Breast epithelium (tissue), 4 donors: ENCODE measurements at regions not wholly inside any gene's neighbourhood (a gene's known extent, or its start where the extent isn't known, plus 50 kb on each side); places are given as distances from the start of the nearest gene placed in this dataset.

Experiments
- DNase-seq, 2 donors: peaks; one replicate each; pipeline ENCODE4 v3.0.0-alpha.2; 2019; ENCODE audit warnings: low spot score in 2 of 2
- H3K27ac ChIP-seq, 2 donors: fragments of 200-600 bp; sonication (generic) in 1 of 2; one replicate each; pipeline ENCODE4 v1.5.1; 2016 to 2019; ENCODE audit warnings: mild to moderate bottlenecking in 1 of 2
- H3K27me3 ChIP-seq, 2 donors: fragments of 200-600 bp; sonication (generic) in 1 of 2; one replicate each; pipeline versions ENCODE4 v1.5.1 to v1.6.0; 2017 to 2019; ENCODE audit warnings: control low read depth in 1 of 2, mild to moderate bottlenecking in 1 of 2
- H3K36me3 ChIP-seq: fragments of 200-600 bp; one replicate; pipeline ENCODE4 v1.5.1; 2019
- H3K4me1 ChIP-seq, 2 donors: fragments of 200-600 bp; sonication (generic); one replicate each; pipeline ENCODE4 v1.5.1; 2016 to 2019; ENCODE audit warnings: control low read depth in 1 of 2
- H3K4me3 ChIP-seq, 3 donors: fragments of 200-600 bp; sonication (generic); 1 replicate in 2 of 3; 2 replicates in 1 of 3; pipeline ENCODE4 v1.5.1; 2016 to 2019; ENCODE audit warnings: mild to moderate bottlenecking in 3 of 3, moderate library complexity in 2 of 3
- H3K9me3 ChIP-seq, 2 donors: fragments of 200-600 bp; sonication (generic) in 1 of 2; one replicate each; pipeline ENCODE4 v1.5.1; 2016 to 2019; ENCODE audit warnings: control low read depth in 1 of 2
- POLR2A ChIP-seq: fragments of 450-650 bp; IDR thresholded peaks from one replicate; pipeline ENCODE4 v1.6.1; 2016; ENCODE audit warnings: antibody characterized with exemption, mild to moderate bottlenecking, moderate library complexity
- POLR2AphosphoS5 ChIP-seq, 3 donors: sonication (generic); formaldehyde crosslinking; IDR thresholded peaks; one replicate each; pipeline ENCODE4 v1.6.1; 2017; ENCODE audit warnings: antibody characterized with exemption in 3 of 3
- intact Hi-C: fragments of 100-400 bp; cut with DNase I; formaldehyde crosslinking; loops from one replicate; pipeline ENCODE4 v1.15.1; 2023; ENCODE audit warnings: low total_unique reads
- TF ChIP-seq, protein P1 (sequence below), 3 donors: fragments of 450-650 bp; IDR thresholded peaks; one replicate each; pipeline ENCODE4 v1.5.1; 2016 to 2017; ENCODE audit warnings: antibody characterized with exemption in 3 of 3, mild to moderate bottlenecking in 3 of 3, moderate library complexity in 3 of 3

DNA sequence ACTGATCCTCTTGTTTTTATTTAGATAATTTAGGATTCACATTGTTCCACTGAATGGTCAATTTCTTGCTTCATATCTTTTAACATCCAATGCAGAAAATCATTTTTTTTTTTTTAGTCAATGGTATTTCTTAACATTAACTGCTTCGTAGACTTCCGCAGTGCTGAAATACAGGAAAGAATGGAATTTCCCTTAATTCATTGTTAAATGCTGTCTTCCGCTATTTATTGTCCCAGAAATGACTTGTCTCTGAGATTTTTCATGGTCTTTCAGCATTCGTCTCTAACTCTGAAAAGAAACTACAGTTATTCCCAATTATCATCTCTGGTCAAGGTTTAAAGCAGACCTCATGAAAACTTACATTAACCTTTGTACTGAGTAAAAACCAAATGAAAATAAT is 1029.1 kb upstream of the MANEA start:
- intact Hi-C loops, result no loop called here

DNA sequence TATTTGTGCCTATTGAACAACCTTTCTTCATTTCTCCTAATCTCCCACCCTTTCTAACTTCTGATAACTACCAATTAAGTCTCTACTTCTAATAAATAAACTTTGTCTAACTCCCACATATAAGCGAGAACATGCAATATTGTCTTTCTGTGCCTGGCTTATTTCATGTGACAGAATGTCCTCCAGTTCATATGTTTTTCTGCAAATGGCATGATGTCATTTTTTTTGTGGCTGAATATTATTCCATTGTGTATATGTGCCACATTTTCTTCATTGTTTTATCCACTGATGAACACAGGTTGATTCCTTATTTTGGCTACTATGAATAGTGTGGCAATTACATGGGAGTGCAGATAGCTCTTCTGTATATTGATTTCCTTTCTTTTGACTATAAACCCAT is 1041.5 kb upstream of the MANEA start:
- no peak overlapping the region for H3K4me3 ChIP-seq
- no peaks in the 10 kb centered on the region for H3K27me3 ChIP-seq
- no peak overlapping the region for H3K27ac ChIP-seq
- intact Hi-C loops, result no loop called here
- no peaks in the 10 kb centered on the region for H3K36me3 ChIP-seq
- no peaks in the 10 kb centered on the region for H3K9me3 ChIP-seq
- H3K4me1 ChIP-seq, result no peaks in the 10 kb centered on the region
- TF ChIP-seq POLR2A (no peak), POLR2AphosphoS5 (IDR thresholded peaks at IDR 0.05) (no peak)
- TF ChIP-seq, protein P1, sequence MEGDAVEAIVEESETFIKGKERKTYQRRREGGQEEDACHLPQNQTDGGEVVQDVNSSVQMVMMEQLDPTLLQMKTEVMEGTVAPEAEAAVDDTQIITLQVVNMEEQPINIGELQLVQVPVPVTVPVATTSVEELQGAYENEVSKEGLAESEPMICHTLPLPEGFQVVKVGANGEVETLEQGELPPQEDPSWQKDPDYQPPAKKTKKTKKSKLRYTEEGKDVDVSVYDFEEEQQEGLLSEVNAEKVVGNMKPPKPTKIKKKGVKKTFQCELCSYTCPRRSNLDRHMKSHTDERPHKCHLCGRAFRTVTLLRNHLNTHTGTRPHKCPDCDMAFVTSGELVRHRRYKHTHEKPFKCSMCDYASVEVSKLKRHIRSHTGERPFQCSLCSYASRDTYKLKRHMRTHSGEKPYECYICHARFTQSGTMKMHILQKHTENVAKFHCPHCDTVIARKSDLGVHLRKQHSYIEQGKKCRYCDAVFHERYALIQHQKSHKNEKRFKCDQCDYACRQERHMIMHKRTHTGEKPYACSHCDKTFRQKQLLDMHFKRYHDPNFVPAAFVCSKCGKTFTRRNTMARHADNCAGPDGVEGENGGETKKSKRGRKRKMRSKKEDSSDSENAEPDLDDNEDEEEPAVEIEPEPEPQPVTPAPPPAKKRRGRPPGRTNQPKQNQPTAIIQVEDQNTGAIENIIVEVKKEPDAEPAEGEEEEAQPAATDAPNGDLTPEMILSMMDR (IDR thresholded peaks at IDR 0.05), result no peak
- no peak for DNase-seq

More for the DNA sequence above, 1029.1 kb upstream of the MANEA start:
- DNase-seq, result no peak
- no peaks in the 10 kb centered on the region for H3K27me3 ChIP-seq
- H3K4me3 ChIP-seq, result no peak overlapping the region
- TF ChIP-seq, protein P1 (IDR thresholded peaks at IDR 0.05), result no peak
- peaks cover 7% of the 10 kb centered on the region for H3K36me3 ChIP-seq
- H3K27ac ChIP-seq, result no peak overlapping the region
- H3K4me1 ChIP-seq, result no peaks in the 10 kb centered on the region
- no peaks in the 10 kb centered on the region for H3K9me3 ChIP-seq

GRCh38 chr6:94511502-94512088 is 1065.7 kb upstream of the MANEA start:
- Histone ChIP-seq H3K4me1 (no peaks in the 10 kb centered on the region), H3K36me3 (peaks cover 3% of the 10 kb centered on the region), H3K9me3 (peaks cover 0 to 3% of the 10 kb centered on the region in 2 donors), H3K27me3 (no peaks in the 10 kb centered on the region), H3K27ac (no peak overlapping the region), H3K4me3 (no peak overlapping the region)
- no peak for DNase-seq
- no peak for TF ChIP-seq POLR2A
- TF ChIP-seq, protein P1 (IDR thresholded peaks at IDR 0.05), result no peak
- no peak for TF ChIP-seq POLR2AphosphoS5 (IDR thresholded peaks at IDR 0.05)
- intact Hi-C loops, result no loop called here

DNA sequence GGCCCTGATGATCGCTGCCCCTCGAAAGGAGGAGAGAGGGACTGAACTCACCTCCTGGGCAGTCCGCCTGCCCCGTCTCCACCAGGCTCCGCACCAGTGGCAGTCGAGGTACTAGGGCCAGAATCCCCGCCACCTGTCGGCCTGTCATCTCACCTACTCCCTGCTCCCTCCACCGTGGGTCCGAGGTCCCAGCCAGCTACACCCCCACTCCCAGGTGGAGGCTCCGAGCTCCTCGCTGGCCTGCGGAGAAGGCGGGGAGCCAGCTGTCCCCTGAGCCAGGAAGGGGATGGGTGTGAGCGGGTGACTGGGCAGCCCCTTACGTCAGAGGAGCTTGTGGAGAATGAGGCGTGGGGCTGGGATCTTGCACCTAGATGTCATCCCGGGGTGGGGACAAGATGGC is 1066.5 kb upstream of the MANEA start:
- Histone ChIP-seq H3K4me3 (no peak overlapping the region), H3K27me3 (no peaks in the 10 kb centered on the region), H3K9me3 (peaks cover 0 to 3% of the 10 kb centered on the region in 2 donors), H3K27ac (no peak overlapping the region), H3K4me1 (no peaks in the 10 kb centered on the region), H3K36me3 (peaks cover 3% of the 10 kb centered on the region)
- no peak for DNase-seq
- intact Hi-C loops, result no loop called here
- TF ChIP-seq POLR2AphosphoS5 (IDR thresholded peaks at IDR 0.05) (no peak), POLR2A (no peak)
- TF ChIP-seq, protein P1 (IDR thresholded peaks at IDR 0.05), result no peak

GRCh38 chr6:94501516-94501915 is 1075.8 kb upstream of the MANEA start:
- TF ChIP-seq POLR2A, result no peak
- intact Hi-C loops, result no loop called here

DNA sequence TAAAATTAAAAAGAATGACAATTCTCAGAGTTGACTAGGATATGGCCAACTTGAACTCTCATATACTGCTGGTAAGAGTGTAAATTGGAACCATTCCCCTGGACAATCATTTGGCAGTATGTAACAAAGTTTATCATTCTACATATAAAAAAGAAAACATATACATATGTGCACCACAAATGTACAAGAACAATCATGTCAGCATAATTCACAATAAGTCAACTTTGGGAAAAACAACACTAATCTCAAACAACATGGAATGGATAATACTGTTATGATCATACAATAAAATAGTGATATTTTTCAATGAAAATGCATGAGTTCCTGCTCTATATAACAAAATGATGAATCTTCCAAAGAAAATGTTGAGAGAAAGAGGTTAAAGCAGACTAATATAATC is 1078.7 kb upstream of the EPHA7 start:
- no peaks in the 10 kb centered on the region for H3K36me3 ChIP-seq
- DNase-seq, result no peak
- H3K27me3 ChIP-seq, result no peaks in the 10 kb centered on the region
- no peaks in the 10 kb centered on the region for H3K4me1 ChIP-seq
- intact Hi-C loops, result no loop called here
- H3K9me3 ChIP-seq, result no peaks in the 10 kb centered on the region
- H3K27ac ChIP-seq, result no peak overlapping the region
- TF ChIP-seq, protein P1 (IDR thresholded peaks at IDR 0.05), result no peak
- TF ChIP-seq POLR2AphosphoS5 (IDR thresholded peaks at IDR 0.05) (no peak), POLR2A (no peak)
- no peak overlapping the region for H3K4me3 ChIP-seq

More at GRCh38 chr6:94501516-94501915, 1075.8 kb upstream of the MANEA start:
- no peaks in the 10 kb centered on the region for H3K27me3 ChIP-seq
- no peaks in the 10 kb centered on the region for H3K4me1 ChIP-seq
- H3K4me3 ChIP-seq, result no peak overlapping the region
- no peaks in the 10 kb centered on the region for H3K36me3 ChIP-seq
- no peak for DNase-seq
- no peaks in the 10 kb centered on the region for H3K9me3 ChIP-seq
- H3K27ac ChIP-seq, result no peak overlapping the region
